ENCODE measurements at regions not wholly inside any gene's neighbourhood (a gene's known extent, or its start where the extent isn't known, plus 50 kb on each side); places are given as distances from the start of the nearest gene placed in this dataset.

- TF ChIP-seq RB1 (IDR thresholded peaks at IDR 0.05; ENCODE audit: low read depth) (no peak), USF1 (CRISPR knock-in tag; IDR thresholded peaks at IDR 0.05) (no peak), NUFIP1 (IDR thresholded peaks at IDR 0.05; ENCODE audit: partially characterized antibody) (no peak), RFX5 (IDR thresholded peaks at IDR 0.05; ENCODE audit: low read depth, low read length) (no peak), IRF1 (CRISPR knock-in tag; IDR thresholded peaks at IDR 0.05; ENCODE audit: borderline replicate concordance) (no peak), ZBED1 (IDR thresholded peaks at IDR 0.05) (no peak), USF2 (CRISPR knock-in tag; IDR thresholded peaks at IDR 0.05) (no peak), ASH1L (IDR thresholded peaks at IDR 0.05; ENCODE audit: borderline replicate concordance, low read depth, partially characterized antibody) (no peak), FOXK1 (CRISPR knock-in tag; IDR thresholded peaks at IDR 0.05; ENCODE audit: borderline replicate concordance) (no peak)
Measured at GRCh38 chr17:73856556-73856955, 212.3 kb upstream of the SDK2 start.
